Epithelial cell of proximal tubule (primary cell): ENCODE measurements at regions not wholly inside any gene's neighbourhood (a gene's known extent, or its start where the extent isn't known, plus 50 kb on each side); places are given as distances from the start of the nearest gene placed in this dataset.

Experiments
- DNase-seq: peaks from one replicate; pipeline ENCODE4 v3.0.0-alpha.2; 2011; ENCODE audit warnings: low read depth
- H3K4me3 ChIP-seq: 2 replicates; pipeline ENCODE4 v1.5.1; 2011; ENCODE audit warnings: low read depth, mild to moderate bottlenecking, low read length
- TF ChIP-seq, protein P1 (sequence below): conservative IDR thresholded peaks from 2 replicates; pipeline ENCODE4 v1.5.1; 2012; ENCODE audit warnings: low read depth, mild to moderate bottlenecking, low read length

GRCh38 chr6:71726121-71726520, 160.2 kb upstream of the RIMS1 start:
- H3K4me3 ChIP-seq, result no peak overlapping the region
- TF ChIP-seq, protein P1, sequence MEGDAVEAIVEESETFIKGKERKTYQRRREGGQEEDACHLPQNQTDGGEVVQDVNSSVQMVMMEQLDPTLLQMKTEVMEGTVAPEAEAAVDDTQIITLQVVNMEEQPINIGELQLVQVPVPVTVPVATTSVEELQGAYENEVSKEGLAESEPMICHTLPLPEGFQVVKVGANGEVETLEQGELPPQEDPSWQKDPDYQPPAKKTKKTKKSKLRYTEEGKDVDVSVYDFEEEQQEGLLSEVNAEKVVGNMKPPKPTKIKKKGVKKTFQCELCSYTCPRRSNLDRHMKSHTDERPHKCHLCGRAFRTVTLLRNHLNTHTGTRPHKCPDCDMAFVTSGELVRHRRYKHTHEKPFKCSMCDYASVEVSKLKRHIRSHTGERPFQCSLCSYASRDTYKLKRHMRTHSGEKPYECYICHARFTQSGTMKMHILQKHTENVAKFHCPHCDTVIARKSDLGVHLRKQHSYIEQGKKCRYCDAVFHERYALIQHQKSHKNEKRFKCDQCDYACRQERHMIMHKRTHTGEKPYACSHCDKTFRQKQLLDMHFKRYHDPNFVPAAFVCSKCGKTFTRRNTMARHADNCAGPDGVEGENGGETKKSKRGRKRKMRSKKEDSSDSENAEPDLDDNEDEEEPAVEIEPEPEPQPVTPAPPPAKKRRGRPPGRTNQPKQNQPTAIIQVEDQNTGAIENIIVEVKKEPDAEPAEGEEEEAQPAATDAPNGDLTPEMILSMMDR, result no peak
- no peak for DNase-seq

GRCh38 chr6:71727632-71728294, 158.6 kb upstream of the RIMS1 start:
- TF ChIP-seq, protein P1, result no peak
- no peak overlapping the region for H3K4me3 ChIP-seq
- no peak for DNase-seq

- H3K4me3 ChIP-seq, result no peak overlapping the region
- TF ChIP-seq, protein P1, result no peak
- no peak for DNase-seq
Observed at GRCh38 chr6:71730284-71730683, 156.1 kb upstream of the RIMS1 start.

GRCh38 chr6:71733970-71734899, 152.1 kb upstream of the RIMS1 start:
- DNase-seq, result no peak
- no peak overlapping the region for H3K4me3 ChIP-seq
- TF ChIP-seq, protein P1, result no peak

DNA sequence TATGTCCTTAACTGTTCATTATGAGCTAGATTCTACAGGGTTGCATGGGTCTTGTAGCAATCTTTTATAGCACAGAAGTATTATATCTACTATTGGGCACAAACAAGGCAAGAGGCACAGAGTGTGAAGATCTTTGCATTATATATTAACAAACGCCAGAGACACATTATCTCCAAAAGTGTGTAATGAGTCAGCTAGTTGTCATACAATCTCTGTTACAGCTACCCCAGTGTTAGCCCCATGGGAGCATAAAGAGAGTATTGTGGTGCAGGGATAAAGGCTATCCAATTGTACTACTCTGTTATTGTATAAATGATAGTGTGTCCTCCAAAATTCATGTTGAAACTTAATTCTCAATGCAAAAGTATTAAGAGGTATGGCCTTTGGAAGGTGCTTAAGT, 148.4 kb upstream of the RIMS1 start:
- DNase-seq, result no peak
- TF ChIP-seq, protein P1, result no peak
- no peak overlapping the region for H3K4me3 ChIP-seq

GRCh38 chr6:71745525-71745924, 140.8 kb upstream of the RIMS1 start:
- TF ChIP-seq, protein P1, result no peak
- no peak for DNase-seq
- no peak overlapping the region for H3K4me3 ChIP-seq
